22Rv1 (cell line): ENCODE measurements at regions not wholly inside any gene's neighbourhood (a gene's known extent, or its start where the extent isn't known, plus 50 kb on each side); places are given as distances from the start of the nearest gene placed in this dataset.

ENCODE experiments used
- ZFX ChIP-seq: fragments of 450-650 bp; IDR thresholded peaks from 2 replicates; pipeline ENCODE4 v1.6.1; 2017; ENCODE audit warnings: antibody characterized with exemption, borderline replicate concordance
- TF ChIP-seq, protein P1 (sequence below): fragments of 450-650 bp; IDR thresholded peaks from 2 replicates; pipeline ENCODE4 v1.5.1; 2017; ENCODE audit warnings: mild to moderate bottlenecking

DNA sequence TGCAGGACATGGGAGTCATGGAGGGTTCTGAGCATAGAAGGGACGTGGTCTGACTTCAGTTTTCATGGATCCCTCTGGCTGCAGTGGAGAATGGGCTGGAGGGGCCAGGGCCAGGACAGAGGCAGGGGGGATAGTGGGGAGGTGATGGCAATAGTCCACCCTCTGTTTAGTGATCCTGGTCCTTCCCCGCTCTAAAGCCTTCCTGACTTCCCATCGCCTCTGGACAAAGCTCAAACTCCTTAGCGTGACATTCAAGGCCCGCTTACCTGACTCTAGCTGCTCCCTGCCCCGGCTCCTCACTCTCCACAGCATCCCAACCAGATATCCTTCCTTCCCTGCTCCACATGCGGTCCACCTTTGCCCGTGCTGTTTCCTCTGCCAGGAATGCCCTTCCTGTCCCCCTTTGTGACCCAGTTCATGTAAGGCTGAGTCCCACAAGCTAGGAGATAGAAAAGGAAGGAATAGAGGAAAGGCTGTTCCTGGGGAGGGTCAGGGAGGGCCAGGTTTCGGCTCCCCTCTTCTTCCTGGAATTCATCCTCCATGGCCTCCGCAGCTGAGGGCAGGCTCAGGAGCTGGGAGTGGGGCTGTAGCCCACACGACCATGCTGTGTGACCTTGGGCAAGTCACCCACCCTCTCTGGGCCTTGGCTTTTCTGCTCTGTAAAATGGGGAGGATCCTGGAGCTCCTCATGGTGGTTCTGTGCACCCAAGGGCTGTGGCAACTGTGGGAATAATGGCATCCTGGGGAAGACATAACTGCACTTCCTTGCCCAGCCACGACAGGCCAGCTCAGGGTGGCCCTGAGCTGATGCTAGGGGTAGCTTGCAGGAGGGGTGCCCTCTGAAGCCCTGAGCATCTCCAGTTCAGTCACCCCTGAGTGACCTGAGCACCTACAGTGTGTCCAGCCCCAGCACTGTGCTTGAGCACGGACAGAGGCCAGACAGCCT lies 116.1 kb downstream of the CEBPB start:
- TF ChIP-seq, protein P1, sequence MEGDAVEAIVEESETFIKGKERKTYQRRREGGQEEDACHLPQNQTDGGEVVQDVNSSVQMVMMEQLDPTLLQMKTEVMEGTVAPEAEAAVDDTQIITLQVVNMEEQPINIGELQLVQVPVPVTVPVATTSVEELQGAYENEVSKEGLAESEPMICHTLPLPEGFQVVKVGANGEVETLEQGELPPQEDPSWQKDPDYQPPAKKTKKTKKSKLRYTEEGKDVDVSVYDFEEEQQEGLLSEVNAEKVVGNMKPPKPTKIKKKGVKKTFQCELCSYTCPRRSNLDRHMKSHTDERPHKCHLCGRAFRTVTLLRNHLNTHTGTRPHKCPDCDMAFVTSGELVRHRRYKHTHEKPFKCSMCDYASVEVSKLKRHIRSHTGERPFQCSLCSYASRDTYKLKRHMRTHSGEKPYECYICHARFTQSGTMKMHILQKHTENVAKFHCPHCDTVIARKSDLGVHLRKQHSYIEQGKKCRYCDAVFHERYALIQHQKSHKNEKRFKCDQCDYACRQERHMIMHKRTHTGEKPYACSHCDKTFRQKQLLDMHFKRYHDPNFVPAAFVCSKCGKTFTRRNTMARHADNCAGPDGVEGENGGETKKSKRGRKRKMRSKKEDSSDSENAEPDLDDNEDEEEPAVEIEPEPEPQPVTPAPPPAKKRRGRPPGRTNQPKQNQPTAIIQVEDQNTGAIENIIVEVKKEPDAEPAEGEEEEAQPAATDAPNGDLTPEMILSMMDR, result no peak
- no peak for TF ChIP-seq ZFX
